ENCODE measurements at regions not wholly inside any gene's neighbourhood (a gene's known extent, or its start where the extent isn't known, plus 50 kb on each side); places are given as distances from the start of the nearest gene placed in this dataset.

- SMC1A ChIA-PET (ENCODE audit: uncharacterized antibody, unreplicated experiment) = interaction anchor here (0.8 kb wide), 1 partner anchor 40 kb away, joined by 4 read pairs; no protein-coding TSS in a partner anchor
- no peak overlapping the region for H3K9ac ChIP-seq (ENCODE audit: control insufficient read depth, insufficient read depth, low read length)
- no peaks in the 10 kb centered on the region for H3K9me3 ChIP-seq (replicated peaks; ENCODE audit: control insufficient read depth, insufficient read depth, low read length)
- no peak for DNase-seq (ENCODE audit: low read depth, low spot score)
- RAD21 ChIA-PET (ENCODE audit: unreplicated experiment) = no interaction called here
- no peak for FAIRE-seq
- no peaks in the 10 kb centered on the region for H4K20me1 ChIP-seq (ENCODE audit: control insufficient read depth, insufficient read depth)
- H3K4me3 ChIP-seq = no peak overlapping the region
- H3K79me2 ChIP-seq (ENCODE audit: control insufficient read depth, insufficient read depth, low read length) = no peaks in the 10 kb centered on the region
- intact Hi-C loops (cut with micrococcal nuclease; ENCODE audit: unreplicated experiment) = no loop called here
- H3K36me3 ChIP-seq (ENCODE audit: control insufficient read depth in 2 of 2, insufficient read depth in 2 of 2, low read length in 1 of 2) = no peaks in the 10 kb centered on the region
- TF ChIP-seq CTCF (IDR thresholded peaks at IDR 0.05 in 2 of 3, conservative IDR thresholded peaks at IDR 0.05 in 1 of 3; ENCODE audit: control insufficient read depth in 2 of 3, extremely low read depth in 1 of 3, insufficient read depth in 1 of 3, low read depth in 3 of 3, low read length in 3 of 3) (0 out of 6 replicates have a peak, but pooled peaks of 1 of the 3 experiments have one; percentile 1), YY1 (IDR thresholded peaks at IDR 0.05; ENCODE audit: low read depth, low read length) (no peak), TBL1XR1 (IDR thresholded peaks at IDR 0.05; ENCODE audit: low read depth, low read length) (no peak), RELB (IDR thresholded peaks at IDR 0.05; ENCODE audit: low read depth) (no peak), CHD1 (IDR thresholded peaks at IDR 0.05; ENCODE audit: low read depth, low read length) (no peak), SMAD1 (IDR thresholded peaks at IDR 0.05; ENCODE audit: low read depth, partially characterized antibody) (no peak)
- TF ChIP-seq, protein P1, sequence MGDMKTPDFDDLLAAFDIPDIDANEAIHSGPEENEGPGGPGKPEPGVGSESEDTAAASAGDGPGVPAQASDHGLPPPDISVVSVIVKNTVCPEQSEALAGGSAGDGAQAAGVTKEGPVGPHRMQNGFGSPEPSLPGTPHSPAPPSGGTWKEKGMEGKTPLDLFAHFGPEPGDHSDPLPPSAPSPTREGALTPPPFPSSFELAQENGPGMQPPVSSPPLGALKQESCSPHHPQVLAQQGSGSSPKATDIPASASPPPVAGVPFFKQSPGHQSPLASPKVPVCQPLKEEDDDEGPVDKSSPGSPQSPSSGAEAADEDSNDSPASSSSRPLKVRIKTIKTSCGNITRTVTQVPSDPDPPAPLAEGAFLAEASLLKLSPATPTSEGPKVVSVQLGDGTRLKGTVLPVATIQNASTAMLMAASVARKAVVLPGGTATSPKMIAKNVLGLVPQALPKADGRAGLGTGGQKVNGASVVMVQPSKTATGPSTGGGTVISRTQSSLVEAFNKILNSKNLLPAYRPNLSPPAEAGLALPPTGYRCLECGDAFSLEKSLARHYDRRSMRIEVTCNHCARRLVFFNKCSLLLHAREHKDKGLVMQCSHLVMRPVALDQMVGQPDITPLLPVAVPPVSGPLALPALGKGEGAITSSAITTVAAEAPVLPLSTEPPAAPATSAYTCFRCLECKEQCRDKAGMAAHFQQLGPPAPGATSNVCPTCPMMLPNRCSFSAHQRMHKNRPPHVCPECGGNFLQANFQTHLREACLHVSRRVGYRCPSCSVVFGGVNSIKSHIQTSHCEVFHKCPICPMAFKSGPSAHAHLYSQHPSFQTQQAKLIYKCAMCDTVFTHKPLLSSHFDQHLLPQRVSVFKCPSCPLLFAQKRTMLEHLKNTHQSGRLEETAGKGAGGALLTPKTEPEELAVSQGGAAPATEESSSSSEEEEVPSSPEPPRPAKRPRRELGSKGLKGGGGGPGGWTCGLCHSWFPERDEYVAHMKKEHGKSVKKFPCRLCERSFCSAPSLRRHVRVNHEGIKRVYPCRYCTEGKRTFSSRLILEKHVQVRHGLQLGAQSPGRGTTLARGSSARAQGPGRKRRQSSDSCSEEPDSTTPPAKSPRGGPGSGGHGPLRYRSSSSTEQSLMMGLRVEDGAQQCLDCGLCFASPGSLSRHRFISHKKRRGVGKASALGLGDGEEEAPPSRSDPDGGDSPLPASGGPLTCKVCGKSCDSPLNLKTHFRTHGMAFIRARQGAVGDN (IDR thresholded peaks at IDR 0.05) = no peak
- in situ Hi-C loops (cut with MboI) = no loop called here
- POLR2A ChIA-PET = no interaction called here
- no peak overlapping the region for H2AFZ ChIP-seq (ENCODE audit: control insufficient read depth, low read depth, low read length)
- no peak overlapping the region for H3K4me2 ChIP-seq (ENCODE audit: control insufficient read depth, insufficient read depth)
- ATAC-seq = no peak
- WGBS (ENCODE audit: insufficient coverage, insufficient replicate concordance, low lambda C conversion rate, missing lambda C conversion rate) = 15% methylated on average over 5 of the region's 5 CpGs
- H3K27ac ChIP-seq (ENCODE audit: control insufficient read depth, insufficient read depth) = no peak overlapping the region
- CTCF ChIA-PET = no interaction called here
- BruUV-seq (replicated peaks) = no TSS peak
- H3K27me3 ChIP-seq (replicated peaks in 1 of 2; ENCODE audit: control insufficient read depth in 2 of 2, insufficient read depth in 2 of 2, low read length in 1 of 2) = no peaks in the 10 kb centered on the region; a peak in 1 of 4 replicates
- H3K4me1 ChIP-seq (ENCODE audit: control insufficient read depth, insufficient read depth, low read length) = no peaks in the 10 kb centered on the region
Observed at GRCh38 chr7:104059103-104059502, 69.6 kb upstream of the RELN start.
